Activated gamma-delta T cell treated with anti-CD3 and anti-CD28 coated beads, Interleukin-2, amount 50 U/mL, for 16 hours (primary cell): ENCODE measurements at regions not wholly inside any gene's neighbourhood (a gene's known extent, or its start where the extent isn't known, plus 50 kb on each side); places are given as distances from the start of the nearest gene placed in this dataset.

Experiments
- DNase-seq: peaks from one replicate; pipeline ENCODE4 v3.0.0-alpha.2; 2020; ENCODE audit warnings: low read depth

- no peak for DNase-seq
These were observed 115.5 kb downstream of the PAPOLA start for GRCh38 chr14:96617635-96618034.

- no peak for DNase-seq
These were observed 120.7 kb downstream of the PAPOLA start for GRCh38 chr14:96622926-96623325.

GRCh38 chr14:96623676-96624484, 121.7 kb downstream of the PAPOLA start:
- no peak for DNase-seq

- DNase-seq = no peak
These were observed 122.7 kb downstream of the PAPOLA start for GRCh38 chr14:96624661-96625425.

GRCh38 chr14:96625426-96625985, 123.3 kb downstream of the PAPOLA start:
- DNase-seq = no peak

GRCh38 chr14:96626121-96626768, 124.1 kb downstream of the PAPOLA start:
- no peak for DNase-seq

- no peak for DNase-seq
These were observed 124.7 kb downstream of the PAPOLA start for GRCh38 chr14:96626916-96627315.

GRCh38 chr14:96627386-96627785, 125.2 kb downstream of the PAPOLA start:
- no peak for DNase-seq

GRCh38 chr14:96627811-96628775, 125.9 kb downstream of the PAPOLA start:
- no peak for DNase-seq

- no peak for DNase-seq
These were observed 126.9 kb downstream of the PAPOLA start for GRCh38 chr14:96629082-96629481.

GRCh38 chr14:96629558-96630222, 127.5 kb downstream of the PAPOLA start:
- DNase-seq = no peak

GRCh38 chr14:96630281-96630680, 128.1 kb downstream of the PAPOLA start:
- DNase-seq = no peak

- DNase-seq = no peak
These were observed 128.8 kb downstream of the PAPOLA start for GRCh38 chr14:96631030-96631429.

- DNase-seq = no peak
These were observed 129.6 kb downstream of the PAPOLA start for GRCh38 chr14:96631621-96632362.

GRCh38 chr14:96632363-96632758, 130.2 kb downstream of the PAPOLA start:
- DNase-seq = no peak

- DNase-seq = no peak
These were observed 130.9 kb downstream of the PAPOLA start for GRCh38 chr14:96633096-96633495.

- DNase-seq = no peak
These were observed 132.3 kb downstream of the PAPOLA start for GRCh38 chr14:96634481-96634880.

GRCh38 chr14:96634896-96635295, 132.7 kb downstream of the PAPOLA start:
- DNase-seq = no peak

- no peak for DNase-seq
These were observed 133.7 kb downstream of the PAPOLA start for GRCh38 chr14:96635850-96636249.

GRCh38 chr14:96637521-96637920, 135.3 kb downstream of the PAPOLA start:
- DNase-seq = no peak
